HepG2 (cell line): ENCODE measurements at regions not wholly inside any gene's neighbourhood (a gene's known extent, or its start where the extent isn't known, plus 50 kb on each side); places are given as distances from the start of the nearest gene placed in this dataset.

Source experiments
- ATF4 ChIP-seq, 2 experiments: fragments of 450-650 bp in 1 of 2; sonication (generic) in 1 of 2; formaldehyde crosslinking; IDR thresholded peaks; 2 replicates each; pipeline versions ENCODE4 v1.5.0 to v1.8.0; 2020 to 2022; ENCODE audit warnings: mild to moderate bottlenecking in 1 of 2, missing genetic modification reagents in 1 of 2
- BRCA1 ChIP-seq: sonication (generic); formaldehyde crosslinking; IDR thresholded peaks from 2 replicates; pipeline ENCODE4 v1.4.0; 2020; ENCODE audit warnings: missing genetic modification reagents
- CEBPB ChIP-seq: IDR thresholded peaks from 2 replicates; pipeline ENCODE4 v1.6.1; 2011; ENCODE audit warnings: low read depth, low read length, improper control_type of control experiment, borderline replicate concordance
- HDAC1 ChIP-seq: sonication (generic); formaldehyde crosslinking; IDR thresholded peaks from 2 replicates; pipeline ENCODE4 v1.5.1; 2020; ENCODE audit warnings: mild to moderate bottlenecking, missing genetic modification reagents
- HDAC6 ChIP-seq: fragments of 200-600 bp; sonication (generic); IDR thresholded peaks from 2 replicates; pipeline ENCODE4 v1.7.0; 2017; ENCODE audit warnings: mild to moderate bottlenecking, antibody characterized with exemption, low read length, low read depth
- JUNB ChIP-seq: sonication (generic); formaldehyde crosslinking; IDR thresholded peaks from 2 replicates; pipeline ENCODE4 v1.8.0; 2022; ENCODE audit warnings: missing genetic modification reagents, mild to moderate bottlenecking, borderline replicate concordance
- KAT8 ChIP-seq: IDR thresholded peaks from 2 replicates; pipeline ENCODE4 v1.6.1; 2016; ENCODE audit warnings: missing genetic modification reagents, missing compliant biosample characterization
- KDM6A ChIP-seq: IDR thresholded peaks from 2 replicates; pipeline ENCODE4 v1.6.1; 2016; ENCODE audit warnings: low read depth
- NR2F2 ChIP-seq: IDR thresholded peaks from 2 replicates; pipeline ENCODE4 v1.6.1; 2012; ENCODE audit warnings: low read depth, inconsistent platforms, borderline replicate concordance
- PAX8 ChIP-seq: sonication (generic); formaldehyde crosslinking; IDR thresholded peaks from 2 replicates; pipeline ENCODE4 v1.8.0; 2022; ENCODE audit warnings: mild to moderate bottlenecking, missing genetic modification reagents, borderline replicate concordance
- POGZ ChIP-seq: sonication (generic); formaldehyde crosslinking; IDR thresholded peaks from 2 replicates; pipeline ENCODE4 v1.4.0; 2020; ENCODE audit warnings: mild to moderate bottlenecking, missing genetic modification reagents
- SP5 ChIP-seq: IDR thresholded peaks from 2 replicates; pipeline ENCODE4 v1.6.1; 2016; ENCODE audit warnings: low read depth, borderline replicate concordance
- SRSF4 ChIP-seq: fragments of 200-400 bp; formaldehyde crosslinking; IDR thresholded peaks from one replicate; pipeline ENCODE4 v1.6.1; 2018; ENCODE audit warnings: mild to moderate bottlenecking, low read depth, low read length, moderate library complexity; ENCODE audit not compliant: poor library complexity, severe bottlenecking
- YEATS4 ChIP-seq: sonication (generic); formaldehyde crosslinking; IDR thresholded peaks from 2 replicates; pipeline ENCODE4 v1.4.0; 2020; ENCODE audit warnings: missing genetic modification reagents, borderline replicate concordance
- ZFP1 ChIP-seq: IDR thresholded peaks from 2 replicates; pipeline ENCODE4 v1.6.1; 2016
- ZNF20 ChIP-seq: sonication (generic); formaldehyde crosslinking; IDR thresholded peaks from 2 replicates; pipeline ENCODE4 v1.4.0; 2020; ENCODE audit warnings: mild to moderate bottlenecking, moderate library complexity, missing genetic modification reagents
- ZNF318 ChIP-seq: sonication (generic); formaldehyde crosslinking; IDR thresholded peaks from 2 replicates; pipeline ENCODE4 v1.4.0; 2020; ENCODE audit warnings: mild to moderate bottlenecking, missing genetic modification reagents
- ZNF34 ChIP-seq: sonication (generic); formaldehyde crosslinking; IDR thresholded peaks from 2 replicates; pipeline ENCODE4 v1.4.0; 2020; ENCODE audit warnings: mild to moderate bottlenecking, missing genetic modification reagents, borderline replicate concordance
- ZNF589 ChIP-seq: sonication (generic); formaldehyde crosslinking; conservative IDR thresholded peaks from 2 replicates; pipeline ENCODE4 v1.8.0; 2022; ENCODE audit warnings: mild to moderate bottlenecking, moderate library complexity, missing genetic modification reagents
- ZNF660 ChIP-seq: sonication (generic); formaldehyde crosslinking; IDR thresholded peaks from 2 replicates; pipeline ENCODE4 v1.5.1; 2020; ENCODE audit warnings: mild to moderate bottlenecking, low read depth, missing genetic modification reagents, borderline replicate concordance
- ZSCAN30 ChIP-seq: sonication (generic); formaldehyde crosslinking; IDR thresholded peaks from 2 replicates; pipeline ENCODE4 v1.5.0; 2020; ENCODE audit warnings: mild to moderate bottlenecking, missing genetic modification reagents
- TF ChIP-seq, protein P1 (sequence below): sonication (generic); formaldehyde crosslinking; IDR thresholded peaks from 2 replicates; pipeline ENCODE4 v1.8.0; 2022; ENCODE audit warnings: missing genetic modification reagents, mild to moderate bottlenecking, inconsistent platforms, borderline replicate concordance

DNA sequence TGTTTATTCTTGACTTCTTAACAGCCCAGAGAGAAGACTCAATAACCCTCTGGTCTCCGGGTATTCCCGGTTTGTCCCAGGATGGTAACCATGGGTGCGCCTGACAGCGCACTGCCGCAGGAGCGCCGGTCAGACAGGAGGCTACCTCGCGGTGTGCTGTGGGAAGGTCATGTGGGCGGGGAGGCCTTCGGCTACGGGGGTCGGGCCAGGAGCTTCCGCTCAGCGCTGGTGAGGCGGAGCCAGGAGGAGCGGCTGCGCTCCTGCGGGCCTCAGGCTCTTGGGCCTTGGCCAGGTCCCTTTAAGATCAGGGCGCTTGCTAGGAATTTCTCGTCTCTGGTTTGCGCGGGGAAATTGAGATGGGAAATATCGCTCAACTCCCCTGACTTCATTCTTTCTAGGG is 182.3 kb upstream of the NDN start (continued):
- no peak for TF ChIP-seq SRSF4
- TF ChIP-seq HDAC6, result no peak
- TF ChIP-seq ZNF20, result no peak
- TF ChIP-seq ZNF318 (CRISPR knock-in tag), result no peak
- TF ChIP-seq BRCA1 (CRISPR knock-in tag), result no peak
- peak; percentile 70 for TF ChIP-seq POGZ (CRISPR knock-in tag)
- TF ChIP-seq ATF4 (CRISPR knock-in tag; IDR thresholded peaks at IDR 0.05), result no peak
- TF ChIP-seq, protein P1, sequence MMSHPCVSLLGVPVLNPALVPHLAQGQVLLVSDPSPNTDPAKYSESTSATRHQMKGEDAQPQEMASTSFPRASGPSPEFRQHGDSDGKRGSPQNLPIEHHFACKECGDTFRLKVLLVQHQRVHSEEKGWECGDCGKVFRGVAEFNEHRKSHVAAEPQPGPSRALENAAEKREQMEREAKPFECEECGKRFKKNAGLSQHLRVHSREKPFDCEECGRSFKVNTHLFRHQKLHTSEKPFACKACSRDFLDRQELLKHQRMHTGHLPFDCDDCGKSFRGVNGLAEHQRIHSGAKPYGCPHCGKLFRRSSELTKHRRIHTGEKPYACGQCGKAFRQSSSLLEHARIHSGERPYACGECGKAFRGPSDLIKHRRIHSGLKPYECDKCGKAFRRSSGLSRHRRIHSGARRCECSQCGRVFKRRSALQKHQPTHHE (CRISPR knock-in tag), result no peak
- no peak for TF ChIP-seq ZNF660 (CRISPR knock-in tag)
- no peak for TF ChIP-seq ZNF34 (CRISPR knock-in tag)
- TF ChIP-seq KDM6A (CRISPR knock-in tag), result no peak
- no peak for TF ChIP-seq ZNF589 (CRISPR knock-in tag)
- no peak for TF ChIP-seq YEATS4 (CRISPR knock-in tag)
- TF ChIP-seq JUNB (CRISPR knock-in tag), result no peak
- TF ChIP-seq ZFP1 (CRISPR knock-in tag), result no peak
- no peak for TF ChIP-seq CEBPB
- no peak for TF ChIP-seq NR2F2
- no peak for TF ChIP-seq HDAC1 (CRISPR knock-in tag)
- no peak for TF ChIP-seq ZSCAN30
- TF ChIP-seq SP5, result peak; percentile 48; the same call in 1 of the 2 replicates
- TF ChIP-seq PAX8 (CRISPR knock-in tag), result no peak
- TF ChIP-seq KAT8 (CRISPR knock-in tag), result 0 out of 2 replicates have a peak, but pooled peaks have one; percentile 38
